HepG2 (cell line): ENCODE measurements at regions not wholly inside any gene's neighbourhood (a gene's known extent, or its start where the extent isn't known, plus 50 kb on each side); places are given as distances from the start of the nearest gene placed in this dataset.

Experiments used
- ATF1 ChIP-seq: IDR thresholded peaks from 2 replicates; pipeline ENCODE4 v1.6.1; 2016; ENCODE audit warnings: mild to moderate bottlenecking, control low read depth
- FLYWCH1 ChIP-seq: sonication (generic); formaldehyde crosslinking; IDR thresholded peaks from 2 replicates; pipeline ENCODE4 v1.8.1; 2023; ENCODE audit warnings: mild to moderate bottlenecking, missing genetic modification reagents
- HIVEP1 ChIP-seq: sonication (generic); formaldehyde crosslinking; IDR thresholded peaks from 2 replicates; pipeline ENCODE4 v1.4.0; 2020; ENCODE audit warnings: mild to moderate bottlenecking, missing genetic modification reagents
- HMG20A ChIP-seq: IDR thresholded peaks from 2 replicates; pipeline ENCODE4 v1.6.1; 2016; ENCODE audit warnings: borderline replicate concordance
- MIER3 ChIP-seq: IDR thresholded peaks from 2 replicates; pipeline ENCODE4 v1.6.1; 2016; ENCODE audit warnings: missing compliant biosample characterization, borderline replicate concordance
- RFX5 ChIP-seq: IDR thresholded peaks from 2 replicates; pipeline ENCODE4 v1.6.1; 2011; ENCODE audit warnings: low read depth, low read length, improper control_type of control experiment
- SIX1 ChIP-seq: sonication (generic); formaldehyde crosslinking; IDR thresholded peaks from 2 replicates; pipeline ENCODE4 v1.4.0; 2020; ENCODE audit warnings: missing genetic modification reagents, borderline replicate concordance
- SOX6 ChIP-seq, 2 experiments: fragments of 450-650 bp in 1 of 2; sonication (generic) in 1 of 2; formaldehyde crosslinking in 1 of 2; IDR thresholded peaks; 2 replicates each; pipeline versions ENCODE4 v1.4.0 to v1.6.1; 2017 to 2020; ENCODE audit warnings: antibody characterized with exemption in 1 of 2, mild to moderate bottlenecking in 1 of 2, missing genetic modification reagents in 1 of 2
- ZNF20 ChIP-seq: sonication (generic); formaldehyde crosslinking; IDR thresholded peaks from 2 replicates; pipeline ENCODE4 v1.4.0; 2020; ENCODE audit warnings: mild to moderate bottlenecking, moderate library complexity, missing genetic modification reagents
- ZNF24 ChIP-seq: fragments of 450-650 bp; IDR thresholded peaks from 2 replicates; pipeline ENCODE4 v1.6.1; 2017; ENCODE audit warnings: antibody characterized with exemption, mild to moderate bottlenecking
- ZNF550 ChIP-seq: sonication (generic); formaldehyde crosslinking; IDR thresholded peaks from 2 replicates; pipeline ENCODE4 v1.4.0; 2020; ENCODE audit warnings: mild to moderate bottlenecking, missing genetic modification reagents, borderline replicate concordance
- TF ChIP-seq, protein P1 (sequence below): sonication (generic); formaldehyde crosslinking; IDR thresholded peaks from 2 replicates; pipeline ENCODE4 v1.5.1; 2020; ENCODE audit warnings: mild to moderate bottlenecking, missing genetic modification reagents, moderate library complexity
- TF ChIP-seq, protein P2 (sequence below): sonication (generic); formaldehyde crosslinking; IDR thresholded peaks from 2 replicates; pipeline ENCODE4 v1.5.1; 2020; ENCODE audit warnings: mild to moderate bottlenecking, missing genetic modification reagents, moderate library complexity
- TF ChIP-seq, protein P3 (sequence below): sonication (generic); formaldehyde crosslinking; IDR thresholded peaks from 2 replicates; pipeline ENCODE4 v1.4.0; 2020; ENCODE audit warnings: missing genetic modification reagents
- TF ChIP-seq, protein P4 (sequence below): IDR thresholded peaks from 2 replicates; pipeline ENCODE4 v1.6.1; 2018; ENCODE audit warnings: missing genetic modification reagents, mild to moderate bottlenecking, missing compliant biosample characterization
- TF ChIP-seq, protein P5 (sequence below): sonication (generic); formaldehyde crosslinking; IDR thresholded peaks from 2 replicates; pipeline ENCODE4 v1.8.1; 2023; ENCODE audit warnings: mild to moderate bottlenecking, missing genetic modification reagents, borderline replicate concordance
- TF ChIP-seq, protein P6 (sequence below): sonication (generic); formaldehyde crosslinking; IDR thresholded peaks from 2 replicates; pipeline ENCODE4 v1.4.0; 2020; ENCODE audit warnings: missing genetic modification reagents

DNA sequence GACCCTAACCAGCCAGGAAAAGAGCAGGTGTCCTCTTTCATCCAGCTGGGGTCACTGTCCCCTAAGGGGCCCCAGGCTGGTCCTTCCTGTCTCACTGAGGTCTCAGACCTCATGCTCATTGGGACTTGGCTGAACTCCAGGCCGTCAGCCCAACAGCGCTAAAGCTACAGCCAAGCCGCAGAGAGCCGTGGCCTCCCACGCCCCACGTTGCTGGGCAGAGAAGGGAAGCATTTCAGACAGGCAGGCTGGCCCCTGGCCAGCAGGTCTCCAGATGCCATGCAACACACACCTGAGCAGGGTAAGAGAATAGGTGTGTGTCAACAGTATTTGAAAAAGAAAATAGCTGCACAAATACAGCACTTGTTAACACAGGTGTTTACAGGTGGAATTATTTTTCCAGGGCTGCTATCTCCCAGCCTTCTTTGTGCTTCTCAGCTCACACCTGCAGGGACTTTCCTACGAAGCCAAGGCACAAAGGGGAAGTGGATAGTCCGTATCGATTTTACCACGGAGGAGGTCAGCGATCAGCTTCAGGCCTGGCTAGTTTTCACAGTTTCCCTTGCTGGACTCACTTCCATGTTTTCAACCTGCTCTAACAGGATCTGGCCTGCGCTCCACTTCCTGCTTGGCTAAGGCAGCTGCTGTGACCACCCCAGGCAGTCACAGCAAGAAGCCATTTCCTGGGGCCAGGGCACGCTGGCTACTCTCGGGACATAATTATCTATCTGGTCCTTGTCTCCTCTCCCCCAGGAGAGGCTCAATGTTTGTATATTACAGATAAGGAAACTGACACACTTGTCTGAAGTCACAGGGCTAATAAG is 156.1 kb upstream of the ID2 start (continued):
- TF ChIP-seq, protein P1, sequence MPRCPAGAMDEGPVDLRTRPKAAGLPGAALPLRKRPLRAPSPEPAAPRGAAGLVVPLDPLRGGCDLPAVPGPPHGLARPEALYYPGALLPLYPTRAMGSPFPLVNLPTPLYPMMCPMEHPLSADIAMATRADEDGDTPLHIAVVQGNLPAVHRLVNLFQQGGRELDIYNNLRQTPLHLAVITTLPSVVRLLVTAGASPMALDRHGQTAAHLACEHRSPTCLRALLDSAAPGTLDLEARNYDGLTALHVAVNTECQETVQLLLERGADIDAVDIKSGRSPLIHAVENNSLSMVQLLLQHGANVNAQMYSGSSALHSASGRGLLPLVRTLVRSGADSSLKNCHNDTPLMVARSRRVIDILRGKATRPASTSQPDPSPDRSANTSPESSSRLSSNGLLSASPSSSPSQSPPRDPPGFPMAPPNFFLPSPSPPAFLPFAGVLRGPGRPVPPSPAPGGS (CRISPR knock-in tag) = peak; percentile 57; the same call in 1 of the 2 replicates
- peak; percentile 65; the same call in 1 of the 2 replicates for TF ChIP-seq FLYWCH1 (CRISPR knock-in tag)
- TF ChIP-seq, protein P2, sequence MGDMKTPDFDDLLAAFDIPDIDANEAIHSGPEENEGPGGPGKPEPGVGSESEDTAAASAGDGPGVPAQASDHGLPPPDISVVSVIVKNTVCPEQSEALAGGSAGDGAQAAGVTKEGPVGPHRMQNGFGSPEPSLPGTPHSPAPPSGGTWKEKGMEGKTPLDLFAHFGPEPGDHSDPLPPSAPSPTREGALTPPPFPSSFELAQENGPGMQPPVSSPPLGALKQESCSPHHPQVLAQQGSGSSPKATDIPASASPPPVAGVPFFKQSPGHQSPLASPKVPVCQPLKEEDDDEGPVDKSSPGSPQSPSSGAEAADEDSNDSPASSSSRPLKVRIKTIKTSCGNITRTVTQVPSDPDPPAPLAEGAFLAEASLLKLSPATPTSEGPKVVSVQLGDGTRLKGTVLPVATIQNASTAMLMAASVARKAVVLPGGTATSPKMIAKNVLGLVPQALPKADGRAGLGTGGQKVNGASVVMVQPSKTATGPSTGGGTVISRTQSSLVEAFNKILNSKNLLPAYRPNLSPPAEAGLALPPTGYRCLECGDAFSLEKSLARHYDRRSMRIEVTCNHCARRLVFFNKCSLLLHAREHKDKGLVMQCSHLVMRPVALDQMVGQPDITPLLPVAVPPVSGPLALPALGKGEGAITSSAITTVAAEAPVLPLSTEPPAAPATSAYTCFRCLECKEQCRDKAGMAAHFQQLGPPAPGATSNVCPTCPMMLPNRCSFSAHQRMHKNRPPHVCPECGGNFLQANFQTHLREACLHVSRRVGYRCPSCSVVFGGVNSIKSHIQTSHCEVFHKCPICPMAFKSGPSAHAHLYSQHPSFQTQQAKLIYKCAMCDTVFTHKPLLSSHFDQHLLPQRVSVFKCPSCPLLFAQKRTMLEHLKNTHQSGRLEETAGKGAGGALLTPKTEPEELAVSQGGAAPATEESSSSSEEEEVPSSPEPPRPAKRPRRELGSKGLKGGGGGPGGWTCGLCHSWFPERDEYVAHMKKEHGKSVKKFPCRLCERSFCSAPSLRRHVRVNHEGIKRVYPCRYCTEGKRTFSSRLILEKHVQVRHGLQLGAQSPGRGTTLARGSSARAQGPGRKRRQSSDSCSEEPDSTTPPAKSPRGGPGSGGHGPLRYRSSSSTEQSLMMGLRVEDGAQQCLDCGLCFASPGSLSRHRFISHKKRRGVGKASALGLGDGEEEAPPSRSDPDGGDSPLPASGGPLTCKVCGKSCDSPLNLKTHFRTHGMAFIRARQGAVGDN (CRISPR knock-in tag) = peak; percentile 97
- TF ChIP-seq MIER3 (CRISPR knock-in tag) = peak; percentile 69; the same call in 1 of the 2 replicates
- no peak for TF ChIP-seq ATF1 (CRISPR knock-in tag)
- no peak for TF ChIP-seq SOX6 (IDR thresholded peaks at IDR 0.05)
- TF ChIP-seq SOX6 (CRISPR knock-in tag; IDR thresholded peaks at IDR 0.05) = peak; percentile 84
- TF ChIP-seq RFX5 = peak; percentile 96
- TF ChIP-seq ZNF24 = no peak
- TF ChIP-seq HIVEP1 = peak; percentile 62; the same call in 1 of the 2 replicates
- TF ChIP-seq, protein P3, sequence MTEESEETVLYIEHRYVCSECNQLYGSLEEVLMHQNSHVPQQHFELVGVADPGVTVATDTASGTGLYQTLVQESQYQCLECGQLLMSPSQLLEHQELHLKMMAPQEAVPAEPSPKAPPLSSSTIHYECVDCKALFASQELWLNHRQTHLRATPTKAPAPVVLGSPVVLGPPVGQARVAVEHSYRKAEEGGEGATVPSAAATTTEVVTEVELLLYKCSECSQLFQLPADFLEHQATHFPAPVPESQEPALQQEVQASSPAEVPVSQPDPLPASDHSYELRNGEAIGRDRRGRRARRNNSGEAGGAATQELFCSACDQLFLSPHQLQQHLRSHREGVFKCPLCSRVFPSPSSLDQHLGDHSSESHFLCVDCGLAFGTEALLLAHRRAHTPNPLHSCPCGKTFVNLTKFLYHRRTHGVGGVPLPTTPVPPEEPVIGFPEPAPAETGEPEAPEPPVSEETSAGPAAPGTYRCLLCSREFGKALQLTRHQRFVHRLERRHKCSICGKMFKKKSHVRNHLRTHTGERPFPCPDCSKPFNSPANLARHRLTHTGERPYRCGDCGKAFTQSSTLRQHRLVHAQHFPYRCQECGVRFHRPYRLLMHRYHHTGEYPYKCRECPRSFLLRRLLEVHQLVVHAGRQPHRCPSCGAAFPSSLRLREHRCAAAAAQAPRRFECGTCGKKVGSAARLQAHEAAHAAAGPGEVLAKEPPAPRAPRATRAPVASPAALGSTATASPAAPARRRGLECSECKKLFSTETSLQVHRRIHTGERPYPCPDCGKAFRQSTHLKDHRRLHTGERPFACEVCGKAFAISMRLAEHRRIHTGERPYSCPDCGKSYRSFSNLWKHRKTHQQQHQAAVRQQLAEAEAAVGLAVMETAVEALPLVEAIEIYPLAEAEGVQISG (CRISPR knock-in tag) = peak; percentile 42; the same call in 1 of the 2 replicates
- TF ChIP-seq ZNF20 (CRISPR knock-in tag) = no peak
- TF ChIP-seq, protein P4, sequence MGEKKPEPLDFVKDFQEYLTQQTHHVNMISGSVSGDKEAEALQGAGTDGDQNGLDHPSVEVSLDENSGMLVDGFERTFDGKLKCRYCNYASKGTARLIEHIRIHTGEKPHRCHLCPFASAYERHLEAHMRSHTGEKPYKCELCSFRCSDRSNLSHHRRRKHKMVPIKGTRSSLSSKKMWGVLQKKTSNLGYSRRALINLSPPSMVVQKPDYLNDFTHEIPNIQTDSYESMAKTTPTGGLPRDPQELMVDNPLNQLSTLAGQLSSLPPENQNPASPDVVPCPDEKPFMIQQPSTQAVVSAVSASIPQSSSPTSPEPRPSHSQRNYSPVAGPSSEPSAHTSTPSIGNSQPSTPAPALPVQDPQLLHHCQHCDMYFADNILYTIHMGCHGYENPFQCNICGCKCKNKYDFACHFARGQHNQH (CRISPR knock-in tag) = peak; percentile 93
- TF ChIP-seq SIX1 (CRISPR knock-in tag) = peak; percentile 83
- TF ChIP-seq, protein P5, sequence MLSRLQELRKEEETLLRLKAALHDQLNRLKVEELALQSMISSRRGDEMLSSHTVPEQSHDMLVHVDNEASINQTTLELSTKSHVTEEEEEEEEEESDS = no peak
- peak; percentile 69; the same call in 1 of the 2 replicates for TF ChIP-seq ZNF550 (CRISPR knock-in tag)
- TF ChIP-seq HMG20A (CRISPR knock-in tag) = peak; percentile 31; the same call in 1 of the 2 replicates
- TF ChIP-seq, protein P6, sequence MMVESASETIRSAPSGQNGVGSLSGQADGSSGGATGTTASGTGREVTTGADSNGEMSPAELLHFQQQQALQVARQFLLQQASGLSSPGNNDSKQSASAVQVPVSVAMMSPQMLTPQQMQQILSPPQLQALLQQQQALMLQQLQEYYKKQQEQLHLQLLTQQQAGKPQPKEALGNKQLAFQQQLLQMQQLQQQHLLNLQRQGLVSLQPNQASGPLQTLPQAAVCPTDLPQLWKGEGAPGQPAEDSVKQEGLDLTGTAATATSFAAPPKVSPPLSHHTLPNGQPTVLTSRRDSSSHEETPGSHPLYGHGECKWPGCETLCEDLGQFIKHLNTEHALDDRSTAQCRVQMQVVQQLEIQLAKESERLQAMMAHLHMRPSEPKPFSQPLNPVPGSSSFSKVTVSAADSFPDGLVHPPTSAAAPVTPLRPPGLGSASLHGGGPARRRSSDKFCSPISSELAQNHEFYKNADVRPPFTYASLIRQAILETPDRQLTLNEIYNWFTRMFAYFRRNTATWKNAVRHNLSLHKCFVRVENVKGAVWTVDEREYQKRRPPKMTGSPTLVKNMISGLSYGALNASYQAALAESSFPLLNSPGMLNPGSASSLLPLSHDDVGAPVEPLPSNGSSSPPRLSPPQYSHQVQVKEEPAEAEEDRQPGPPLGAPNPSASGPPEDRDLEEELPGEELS (CRISPR knock-in tag) = peak; percentile 65
